Stimulated activated naive B cell treated with anti-CD40 and anti-IgM and Interleukin-4, amounts not matched to agents 10 μg/mL and 1 μg/mL and 100 μg/mL, for 72 hours (primary cell): ENCODE measurements at regions not wholly inside any gene's neighbourhood (a gene's known extent, or its start where the extent isn't known, plus 50 kb on each side); places are given as distances from the start of the nearest gene placed in this dataset.

Experiments used
- ATAC-seq, 2 donors: fragments of 150-1000 bp; cut with Tn5 transposase; replicated peaks; 2 replicates each; pipeline ENCODE4 v1.10.0; 2021; ENCODE audit warnings: moderate library complexity in 1 of 2
- DNase-seq: peaks from one replicate; pipeline ENCODE4 v3.0.0; 2021
- H3K27ac Mint-ChIP-seq: one replicate; pipeline ENCODE4 v1.8.0; 2022; ENCODE audit warnings: mild to moderate bottlenecking, mixed read lengths
- H3K27me3 Mint-ChIP-seq, 2 donors: one replicate each; pipeline ENCODE4 v1.8.0; 2022; ENCODE audit warnings: mixed read lengths in 2 of 2
- H3K36me3 Mint-ChIP-seq, 2 donors: one replicate each; pipeline ENCODE4 v1.8.0; 2022; ENCODE audit warnings: mixed read lengths in 2 of 2, mild to moderate bottlenecking in 1 of 2
- H3K4me1 Mint-ChIP-seq, 2 donors: one replicate each; pipeline ENCODE4 v1.8.0; 2022; ENCODE audit warnings: mixed read lengths in 2 of 2, mild to moderate bottlenecking in 1 of 2
- H3K4me3 Mint-ChIP-seq, 2 donors: one replicate each; pipeline ENCODE4 v1.8.0; 2022; ENCODE audit warnings: mild to moderate bottlenecking in 2 of 2, mixed read lengths in 2 of 2, moderate library complexity in 1 of 2
- H3K9me3 Mint-ChIP-seq, 2 donors: one replicate each; pipeline ENCODE4 v1.8.0; 2022; ENCODE audit warnings: mixed read lengths in 2 of 2, mild to moderate bottlenecking in 1 of 2

DNA sequence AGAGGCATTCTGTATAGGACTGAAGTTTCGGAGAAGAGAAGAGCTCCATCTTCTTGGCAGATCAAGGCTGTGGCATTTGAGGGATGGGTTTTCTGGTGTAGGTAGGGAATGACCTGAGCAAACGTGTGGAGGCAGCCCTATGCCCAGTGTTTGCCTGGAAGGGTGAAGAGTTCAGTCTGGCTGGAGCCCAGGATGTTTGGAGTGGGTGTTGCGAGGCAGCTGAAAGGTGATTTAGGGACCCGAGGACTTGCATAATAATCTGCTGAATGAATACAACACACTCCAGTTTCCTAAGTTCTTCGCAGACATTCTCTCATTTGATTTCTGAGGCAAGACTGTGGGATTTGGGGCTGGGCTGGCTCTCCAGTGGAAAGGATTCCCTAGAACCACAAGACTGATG is 186.2 kb downstream of the CYLD start:
- no peaks in the 10 kb centered on the region for H3K36me3 Mint-ChIP-seq
- H3K9me3 Mint-ChIP-seq = no peaks in the 10 kb centered on the region
- no peak overlapping the region for H3K4me3 Mint-ChIP-seq

DNA sequence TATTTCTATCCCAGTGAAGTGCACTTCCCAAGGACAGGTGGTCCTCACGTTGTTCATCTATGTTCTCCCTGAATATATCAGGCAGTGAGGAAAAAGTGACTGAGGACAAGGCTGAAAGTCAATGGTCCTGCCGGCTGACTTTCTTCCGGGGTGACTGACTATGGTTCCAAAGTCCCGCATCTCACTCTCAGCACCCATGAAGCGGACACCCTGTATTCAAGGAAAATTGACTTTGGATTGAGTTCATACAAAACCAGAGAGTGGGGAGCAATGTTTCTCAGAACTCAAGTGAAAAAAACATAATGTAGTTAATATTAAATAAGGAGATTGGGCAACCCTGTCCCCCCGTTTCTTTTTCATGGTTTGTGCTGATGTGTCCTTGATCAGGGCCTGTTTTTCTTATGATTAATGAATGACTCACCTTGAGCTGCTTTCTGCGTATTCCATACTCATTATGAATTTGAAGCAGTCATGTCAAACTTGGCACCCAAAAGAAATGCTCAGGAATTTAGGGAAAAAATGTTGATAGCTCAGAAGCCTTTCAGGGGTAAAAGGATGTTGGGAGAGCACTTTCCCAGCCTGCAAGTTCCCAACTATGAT is 184.0 kb downstream of the CYLD start:
- Mint-ChIP-seq H3K4me3 (no peak overlapping the region), H3K27me3 (peaks cover 0 to 3% of the 10 kb centered on the region in 2 donors), H3K4me1 (no peaks in the 10 kb centered on the region), H3K9me3 (peaks cover 0 to 1% of the 10 kb centered on the region in 2 donors), H3K36me3 (no peaks in the 10 kb centered on the region), H3K27ac (no peak overlapping the region)
- ATAC-seq (no peak), DNase-seq (no peak)

More for the DNA sequence above, 186.2 kb downstream of the CYLD start:
- no peak overlapping the region for H3K27ac Mint-ChIP-seq
- ATAC-seq (no peak), DNase-seq (no peak)
- H3K4me1 Mint-ChIP-seq = no peaks in the 10 kb centered on the region
- peaks cover 0 to 3% of the 10 kb centered on the region in 2 donors for H3K27me3 Mint-ChIP-seq

DNA sequence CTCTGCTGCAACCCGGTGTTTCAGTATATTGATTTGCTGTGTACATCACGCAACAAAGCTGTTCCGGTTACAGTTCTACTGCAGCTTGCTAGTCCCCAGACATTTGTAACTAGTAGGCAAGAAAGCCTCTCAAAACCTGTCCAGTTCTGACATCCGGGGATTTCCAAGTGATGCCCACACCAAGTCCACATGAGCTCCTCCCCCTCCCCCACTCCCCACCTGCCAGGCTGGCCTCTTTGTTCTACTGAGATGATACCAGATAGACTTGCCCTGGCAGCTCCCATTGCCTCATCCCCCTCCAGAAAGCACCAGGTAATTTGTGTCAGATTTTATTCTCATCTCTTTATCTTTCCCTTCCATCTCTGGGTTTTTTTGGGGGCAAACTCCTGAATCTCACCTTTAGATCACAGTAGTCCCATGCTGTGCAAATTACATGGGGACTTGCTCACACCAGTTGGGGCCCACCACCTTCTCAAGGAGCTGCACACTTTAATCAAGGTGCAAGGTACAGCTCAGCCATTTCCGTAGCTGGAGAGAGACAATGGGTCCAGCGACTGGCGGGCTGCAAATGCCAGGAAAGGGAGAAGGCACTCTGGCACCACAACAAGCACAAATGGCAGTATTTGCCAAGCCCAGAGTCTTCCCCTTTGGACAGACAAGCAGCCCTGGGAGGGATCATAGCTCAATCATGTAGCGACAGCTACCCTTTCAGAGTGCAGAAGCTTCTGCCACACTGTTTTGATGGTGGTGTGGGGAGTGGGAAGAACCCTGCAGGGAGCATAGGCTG is 183.1 kb downstream of the CYLD start:
- peaks cover 0 to 1% of the 10 kb centered on the region in 2 donors for H3K9me3 Mint-ChIP-seq
- peaks cover 0 to 3% of the 10 kb centered on the region in 2 donors for H3K27me3 Mint-ChIP-seq
- DNase-seq = no peak
- H3K27ac Mint-ChIP-seq = no peak overlapping the region
- no peak for ATAC-seq
- H3K4me1 Mint-ChIP-seq = no peaks in the 10 kb centered on the region
- H3K36me3 Mint-ChIP-seq = no peaks in the 10 kb centered on the region
- H3K4me3 Mint-ChIP-seq = no peak overlapping the region

DNA sequence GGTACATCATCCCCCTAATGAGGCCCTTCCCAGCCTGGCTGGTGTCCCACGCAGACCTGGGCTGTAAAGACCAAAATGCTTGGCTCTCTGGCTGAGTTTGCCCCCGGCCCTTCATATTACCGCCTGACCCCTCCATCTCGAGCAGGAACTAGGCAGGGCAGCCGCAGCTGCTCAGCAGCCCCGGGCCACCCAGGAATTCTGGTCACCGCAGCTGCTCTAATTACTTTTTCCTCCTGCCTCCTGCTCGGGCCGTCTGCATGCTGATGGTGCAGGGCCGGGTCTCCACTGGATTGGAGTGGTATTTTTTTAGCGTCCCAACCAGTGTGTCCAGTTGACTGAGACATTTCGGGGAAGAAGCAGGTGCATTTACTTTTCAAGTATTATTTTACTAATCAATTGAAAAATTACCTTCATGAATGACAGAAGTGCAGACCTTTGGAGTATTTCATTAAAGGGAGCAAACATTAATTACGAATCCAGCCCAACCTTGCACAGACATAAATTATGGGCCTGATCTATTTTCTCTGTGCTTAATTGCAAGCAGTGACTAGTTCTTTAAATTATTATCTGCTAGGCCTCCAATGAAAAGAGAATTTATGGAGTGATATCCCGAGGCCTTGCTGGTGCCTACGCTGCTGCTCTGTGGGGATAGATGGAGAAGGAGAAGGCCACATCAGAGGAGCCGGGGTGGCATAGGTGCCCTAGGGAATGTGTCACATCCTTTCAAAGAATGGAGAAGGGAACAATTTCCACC is 176.2 kb downstream of the CYLD start:
- no peak for DNase-seq
- peaks cover 0 to 1% of the 10 kb centered on the region in 2 donors for H3K9me3 Mint-ChIP-seq
- peaks cover 4 to 20% of the 10 kb centered on the region in 2 donors for H3K27me3 Mint-ChIP-seq
- H3K36me3 Mint-ChIP-seq = no peaks in the 10 kb centered on the region
- ATAC-seq = no peak
- H3K4me3 Mint-ChIP-seq = no peak overlapping the region
- no peak overlapping the region for H3K27ac Mint-ChIP-seq
- no peaks in the 10 kb centered on the region for H3K4me1 Mint-ChIP-seq

DNA sequence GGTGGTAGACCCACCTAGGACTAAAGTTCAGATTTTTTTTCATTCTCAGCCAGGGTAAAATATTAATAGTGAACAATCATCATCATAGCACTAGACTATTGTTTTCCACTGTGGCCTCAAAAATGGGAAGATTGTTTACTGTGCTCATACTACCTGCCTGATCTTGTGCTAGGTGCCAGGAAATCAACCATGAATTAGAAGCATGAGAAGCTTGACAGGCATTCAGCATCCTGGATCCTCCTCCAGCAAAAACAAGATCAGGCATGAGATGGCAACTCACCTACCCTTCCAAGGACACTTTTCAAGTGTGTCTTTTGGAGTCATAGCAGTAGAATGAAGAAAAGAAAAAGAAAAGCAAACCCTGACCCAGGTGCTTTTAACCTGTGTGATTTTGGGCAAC is 174.2 kb downstream of the CYLD start:
- ATAC-seq (no peak), DNase-seq (no peak)
- H3K9me3 Mint-ChIP-seq = no peaks in the 10 kb centered on the region
- H3K4me1 Mint-ChIP-seq = no peaks in the 10 kb centered on the region
- peaks cover 10 to 25% of the 10 kb centered on the region in 2 donors for H3K27me3 Mint-ChIP-seq
- H3K36me3 Mint-ChIP-seq = no peaks in the 10 kb centered on the region
- H3K4me3 Mint-ChIP-seq = no peak overlapping the region
- no peak overlapping the region for H3K27ac Mint-ChIP-seq

DNA sequence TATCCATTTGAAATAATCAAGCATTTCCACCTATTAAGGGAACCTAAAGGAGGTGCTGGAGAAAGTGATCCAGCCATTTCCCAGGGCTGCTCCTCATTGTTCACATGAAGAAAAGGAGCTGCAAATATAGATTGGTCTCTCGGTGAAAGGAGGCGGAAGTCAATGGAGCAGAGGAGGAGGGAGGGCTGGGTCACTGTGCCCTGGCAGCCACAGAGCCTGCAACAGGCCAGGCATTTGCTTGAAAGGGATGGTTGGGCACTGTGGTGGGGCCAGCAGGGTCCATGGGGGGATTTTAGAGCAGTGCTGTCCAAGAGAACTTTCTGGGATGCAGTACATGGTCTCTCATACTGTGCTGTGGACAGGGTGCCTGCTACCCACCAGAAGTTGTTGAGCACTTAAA is 173.2 kb downstream of the CYLD start:
- no peaks in the 10 kb centered on the region for H3K9me3 Mint-ChIP-seq
- H3K4me3 Mint-ChIP-seq = no peak overlapping the region
- H3K36me3 Mint-ChIP-seq = no peaks in the 10 kb centered on the region
- no peaks in the 10 kb centered on the region for H3K4me1 Mint-ChIP-seq
- no peak for ATAC-seq
- H3K27ac Mint-ChIP-seq = no peak overlapping the region
- peaks cover 10 to 28% of the 10 kb centered on the region in 2 donors for H3K27me3 Mint-ChIP-seq
- DNase-seq = no peak

DNA sequence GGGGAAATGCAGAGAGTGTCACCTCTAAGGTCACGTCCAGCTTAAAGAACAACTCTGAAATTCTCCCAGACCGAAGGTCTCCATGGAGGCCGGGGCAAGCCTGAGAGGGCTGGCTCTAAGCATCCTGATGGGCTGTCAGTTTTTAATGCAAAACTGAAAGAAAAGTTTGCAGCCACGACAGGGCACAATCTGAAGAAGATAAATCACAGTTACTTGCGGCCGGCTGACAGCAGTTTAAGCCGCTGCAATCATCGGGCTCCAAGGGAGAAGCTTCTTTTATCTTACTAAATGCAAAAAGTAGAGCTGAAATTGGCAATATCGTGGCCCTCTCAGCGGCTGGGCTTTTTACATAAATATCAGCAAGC is 168.8 kb downstream of the CYLD start:
- no peak overlapping the region for H3K27ac Mint-ChIP-seq

DNA sequence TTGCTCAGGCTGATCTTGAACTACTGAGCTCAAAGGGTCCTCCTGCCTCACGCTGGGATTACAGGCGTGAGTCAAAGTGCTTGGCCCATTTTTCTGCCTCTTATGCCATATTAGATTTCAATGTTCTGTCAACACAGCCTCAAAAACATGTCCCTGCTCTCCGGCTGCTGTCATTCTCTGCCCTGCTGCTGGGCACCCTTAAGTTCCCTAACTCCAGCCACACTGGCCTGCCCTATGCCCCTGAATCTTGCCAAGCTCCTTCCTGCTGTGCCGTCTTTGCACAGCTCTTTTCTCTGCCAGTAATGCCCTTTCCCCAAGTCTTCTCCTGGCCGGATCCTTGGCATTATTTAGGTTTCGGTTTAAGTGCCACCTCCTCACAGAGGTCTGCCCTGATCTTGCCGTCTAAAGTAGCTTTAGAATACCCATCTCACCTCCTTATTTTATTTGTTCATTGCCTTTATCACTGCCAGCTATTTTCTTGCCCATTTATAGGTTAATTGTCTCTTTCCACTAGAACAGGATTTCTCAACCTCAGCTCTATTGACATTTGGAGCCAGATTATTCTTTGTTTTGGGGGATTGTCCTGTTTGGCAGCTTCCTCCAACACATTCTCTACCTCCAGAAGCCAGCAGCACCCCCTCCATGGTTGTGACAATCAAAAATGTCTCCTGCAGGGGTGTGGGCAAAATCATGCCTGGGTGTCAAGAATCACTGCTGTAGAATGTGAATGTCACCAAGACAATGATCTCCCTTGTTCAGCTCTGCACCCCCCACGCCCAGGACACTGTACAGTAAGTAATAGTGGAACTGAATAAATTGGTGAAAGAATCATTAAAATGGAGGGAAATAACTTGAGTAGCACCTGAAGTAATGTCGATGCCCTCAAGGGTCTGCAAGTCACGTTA is 168.2 kb downstream of the CYLD start:
- no peak overlapping the region for H3K4me3 Mint-ChIP-seq
- peaks cover 10 to 24% of the 10 kb centered on the region in 2 donors for H3K27me3 Mint-ChIP-seq
- no peak overlapping the region for H3K27ac Mint-ChIP-seq
- H3K9me3 Mint-ChIP-seq = peaks cover 0 to 1% of the 10 kb centered on the region in 2 donors
- DNase-seq (no peak), ATAC-seq (no peak)
- H3K36me3 Mint-ChIP-seq = no peaks in the 10 kb centered on the region
- no peaks in the 10 kb centered on the region for H3K4me1 Mint-ChIP-seq

More for the DNA sequence above, 168.8 kb downstream of the CYLD start:
- Mint-ChIP-seq H3K27me3 (peaks cover 10 to 24% of the 10 kb centered on the region in 2 donors), H3K4me1 (no peaks in the 10 kb centered on the region), H3K9me3 (peaks cover 0 to 1% of the 10 kb centered on the region in 2 donors), H3K36me3 (no peaks in the 10 kb centered on the region), H3K4me3 (no peak overlapping the region)
- ATAC-seq (no peak), DNase-seq (no peak)

DNA sequence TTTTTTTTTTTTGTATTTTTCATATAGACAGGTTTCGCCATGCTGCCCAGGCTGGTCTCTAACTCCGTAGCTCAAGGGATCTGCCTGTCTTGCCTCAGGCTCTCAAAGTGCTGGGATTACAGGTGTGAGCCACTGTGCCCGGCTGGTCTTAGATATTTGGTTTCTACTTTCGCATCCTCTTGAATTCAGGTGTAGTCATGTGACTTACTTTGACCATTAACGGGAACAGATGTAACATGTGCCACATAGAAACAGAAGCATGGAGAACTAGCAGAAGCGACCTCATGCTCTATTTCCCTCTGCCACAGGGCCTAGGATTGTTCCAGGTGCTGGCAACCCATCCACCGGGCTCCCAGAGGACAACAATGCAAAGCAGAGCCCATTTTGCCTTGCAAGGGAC is 166.6 kb downstream of the CYLD start:
- H3K4me1 Mint-ChIP-seq = no peaks in the 10 kb centered on the region
- ATAC-seq = no peak
- no peaks in the 10 kb centered on the region for H3K36me3 Mint-ChIP-seq
- DNase-seq = no peak
- H3K27me3 Mint-ChIP-seq = peaks cover 6 to 15% of the 10 kb centered on the region in 2 donors
- H3K4me3 Mint-ChIP-seq = no peak overlapping the region
- H3K27ac Mint-ChIP-seq = no peak overlapping the region
- peaks cover 0 to 1% of the 10 kb centered on the region in 2 donors for H3K9me3 Mint-ChIP-seq

DNA sequence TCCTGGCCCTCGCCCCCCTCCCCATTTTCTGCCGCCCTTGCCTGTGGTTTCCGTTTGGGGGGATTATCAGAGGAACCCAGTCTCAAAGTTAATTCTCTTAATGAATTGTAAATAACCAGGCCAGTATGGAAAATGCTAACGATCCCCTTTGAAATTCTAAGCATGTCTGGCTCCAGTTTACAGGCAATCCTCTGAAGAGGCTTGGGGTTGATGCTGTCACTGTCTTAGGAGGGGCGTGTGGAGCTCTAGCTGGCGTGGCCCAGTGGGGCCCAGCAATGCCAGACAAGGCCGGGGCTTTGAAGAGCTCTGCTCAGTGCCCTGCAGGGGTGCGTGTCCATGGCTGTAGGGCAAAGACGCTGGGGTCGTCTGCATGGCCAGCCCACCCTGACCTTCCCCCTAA is 164.6 kb downstream of the CYLD start:
- H3K27me3 Mint-ChIP-seq = peaks cover 4 to 7% of the 10 kb centered on the region in 2 donors
- no peak overlapping the region for H3K27ac Mint-ChIP-seq
- H3K4me1 Mint-ChIP-seq = no peaks in the 10 kb centered on the region
- peaks cover 0 to 1% of the 10 kb centered on the region in 2 donors for H3K9me3 Mint-ChIP-seq
- H3K36me3 Mint-ChIP-seq = no peaks in the 10 kb centered on the region
- ATAC-seq = no peak
- DNase-seq = no peak
- H3K4me3 Mint-ChIP-seq = no peak overlapping the region

DNA sequence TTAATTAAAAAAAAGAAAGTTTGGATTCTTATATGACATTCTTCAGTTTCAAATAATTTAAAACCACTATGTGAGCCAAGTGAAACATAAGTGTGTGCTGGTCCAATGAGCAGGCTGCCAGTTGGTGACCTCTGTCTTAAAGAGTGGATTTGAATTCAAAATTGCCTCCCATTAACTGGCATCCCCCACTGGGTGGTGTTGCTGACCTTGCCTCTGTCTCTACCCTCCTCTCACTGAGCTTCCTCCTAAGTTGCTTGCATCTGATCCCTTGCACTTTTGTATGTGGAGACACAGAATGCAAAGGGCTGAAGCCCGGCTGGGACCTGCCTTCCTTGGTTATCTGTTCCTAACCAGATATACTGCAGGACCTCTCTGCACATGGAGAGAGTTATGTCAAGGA is 160.6 kb downstream of the CYLD start:
- no peak for ATAC-seq
- no peaks in the 10 kb centered on the region for H3K4me1 Mint-ChIP-seq
- no peak overlapping the region for H3K27ac Mint-ChIP-seq
- H3K4me3 Mint-ChIP-seq = no peak overlapping the region
- no peak for DNase-seq
- H3K27me3 Mint-ChIP-seq = peaks cover 0 to 4% of the 10 kb centered on the region in 2 donors
- H3K36me3 Mint-ChIP-seq = no peaks in the 10 kb centered on the region
- H3K9me3 Mint-ChIP-seq = peaks cover 3 to 4% of the 10 kb centered on the region in 2 donors

DNA sequence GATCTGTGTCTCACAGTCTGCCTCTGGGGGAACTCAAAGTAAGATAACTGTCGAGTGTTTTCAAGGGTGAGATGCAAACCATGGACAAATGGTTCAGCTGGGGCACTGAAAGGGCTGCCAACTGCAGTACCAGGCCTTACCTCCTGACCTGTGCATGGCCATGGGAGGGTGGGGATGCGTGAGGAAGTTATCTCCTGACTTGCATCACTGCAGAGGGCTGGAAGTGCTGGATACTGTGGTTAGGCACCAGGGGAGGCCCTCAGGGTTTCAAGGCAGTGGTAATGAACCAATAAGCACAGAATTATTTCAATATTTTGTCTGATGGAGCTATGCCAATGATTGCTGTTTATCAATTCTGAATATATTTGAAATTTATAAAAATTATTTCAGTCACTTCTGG is 159.2 kb downstream of the CYLD start:
- ATAC-seq (no peak), DNase-seq (no peak)
- H3K27ac Mint-ChIP-seq = no peak overlapping the region
- no peaks in the 10 kb centered on the region for H3K36me3 Mint-ChIP-seq
- H3K4me1 Mint-ChIP-seq = no peaks in the 10 kb centered on the region
- H3K9me3 Mint-ChIP-seq = peaks cover 10 to 11% of the 10 kb centered on the region in 2 donors
- H3K4me3 Mint-ChIP-seq = no peak overlapping the region
- peaks cover 0 to 4% of the 10 kb centered on the region in 2 donors for H3K27me3 Mint-ChIP-seq

DNA sequence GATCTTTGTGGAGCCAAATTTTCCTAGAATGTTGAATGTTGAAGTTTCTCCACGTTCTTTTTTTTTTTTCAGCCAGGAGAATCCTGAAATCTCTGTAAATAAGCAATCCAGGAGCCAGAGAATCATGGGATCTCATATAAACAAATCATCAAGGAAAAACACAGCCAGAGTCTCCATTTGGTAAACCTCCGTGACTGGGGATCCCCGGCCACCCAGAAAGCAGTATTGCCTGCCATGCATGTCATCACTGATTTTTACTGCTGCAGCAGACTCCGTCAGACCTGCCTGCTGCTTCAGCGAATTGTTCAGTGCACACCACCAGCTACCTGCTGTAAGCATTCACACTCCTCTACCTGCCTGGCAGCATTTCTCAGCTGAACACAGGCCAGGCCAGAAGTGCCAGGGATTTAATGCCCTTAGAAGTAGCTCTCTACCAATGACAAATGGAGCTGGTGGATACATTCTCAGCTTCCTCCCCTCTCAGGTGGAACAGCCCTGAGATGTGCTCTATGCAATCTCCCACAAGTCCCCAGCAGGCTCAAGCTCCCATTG is 158.6 kb downstream of the CYLD start:
- H3K36me3 Mint-ChIP-seq = no peaks in the 10 kb centered on the region
- peaks cover 10 to 12% of the 10 kb centered on the region in 2 donors for H3K9me3 Mint-ChIP-seq
- no peak overlapping the region for H3K4me3 Mint-ChIP-seq
- peaks cover 0 to 4% of the 10 kb centered on the region in 2 donors for H3K27me3 Mint-ChIP-seq
- no peak overlapping the region for H3K27ac Mint-ChIP-seq
- ATAC-seq (no peak), DNase-seq (no peak)
- H3K4me1 Mint-ChIP-seq = no peaks in the 10 kb centered on the region

DNA sequence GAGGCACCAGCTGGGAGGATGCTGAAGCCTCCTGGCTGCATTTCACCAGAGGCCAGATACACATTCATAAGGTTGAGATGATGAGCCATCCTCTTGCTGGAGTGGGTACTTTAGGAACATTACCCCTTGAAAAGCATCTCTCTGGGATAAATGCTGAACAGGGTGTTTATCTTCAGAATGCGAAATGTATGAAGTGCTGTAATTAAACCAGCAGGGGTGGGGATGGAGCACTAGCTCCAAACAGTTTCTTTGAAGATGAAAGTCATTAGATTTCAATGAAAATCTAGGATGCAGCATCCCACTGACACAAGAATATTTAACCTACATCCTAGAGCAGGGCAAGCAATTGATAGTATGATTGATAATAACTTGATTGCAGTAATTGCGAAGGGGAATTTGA is 158.1 kb downstream of the CYLD start:
- Mint-ChIP-seq H3K27ac (no peak overlapping the region), H3K4me3 (no peak overlapping the region), H3K9me3 (peaks cover 10 to 12% of the 10 kb centered on the region in 2 donors), H3K36me3 (no peaks in the 10 kb centered on the region), H3K4me1 (no peaks in the 10 kb centered on the region), H3K27me3 (peaks cover 0 to 4% of the 10 kb centered on the region in 2 donors)
- ATAC-seq = no peak
- DNase-seq = no peak
